NOMO-1 treated with DMSO at 0.1 percent for 48 hours (cell line): ENCODE measurements at regions not wholly inside any gene's neighbourhood (a gene's known extent, or its start where the extent isn't known, plus 50 kb on each side); places are given as distances from the start of the nearest gene placed in this dataset.

Experiments used
- DNase-seq: peaks from one replicate; lab custom pipeline; 2025; ENCODE audit not compliant: unreplicated experiment; lab: John Stamatoyannopoulos, UW

DNA sequence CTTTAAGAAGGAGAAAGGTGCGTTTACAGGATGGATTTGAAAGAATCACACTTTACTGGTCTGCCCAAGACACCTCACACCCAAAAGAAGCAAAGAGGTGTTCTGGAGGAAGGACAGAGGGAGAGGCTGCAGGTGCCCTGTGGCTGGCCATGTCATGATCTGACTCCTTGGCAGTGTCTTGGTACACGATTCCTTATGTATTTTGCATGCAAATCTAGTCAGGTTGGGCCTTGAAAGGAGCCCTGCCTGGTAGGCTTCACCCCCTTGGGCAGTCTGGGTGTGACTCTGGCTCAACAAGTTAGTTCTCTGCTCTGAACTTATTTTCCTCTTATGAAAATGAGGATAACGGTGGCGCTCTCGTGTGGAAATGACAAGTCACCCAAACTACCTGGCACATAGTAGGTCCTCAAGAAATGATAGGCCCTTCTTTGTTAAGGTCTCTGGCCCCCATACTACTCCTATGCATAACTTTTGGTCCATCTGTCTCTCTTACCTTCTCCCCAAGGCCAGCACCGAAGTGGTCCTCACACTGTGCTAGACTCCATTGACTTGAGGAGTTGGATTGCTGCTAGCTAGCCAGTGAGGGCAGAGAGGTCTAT, 212.5 kb downstream of the SEMA6A start:
- no peak for DNase-seq

DNA sequence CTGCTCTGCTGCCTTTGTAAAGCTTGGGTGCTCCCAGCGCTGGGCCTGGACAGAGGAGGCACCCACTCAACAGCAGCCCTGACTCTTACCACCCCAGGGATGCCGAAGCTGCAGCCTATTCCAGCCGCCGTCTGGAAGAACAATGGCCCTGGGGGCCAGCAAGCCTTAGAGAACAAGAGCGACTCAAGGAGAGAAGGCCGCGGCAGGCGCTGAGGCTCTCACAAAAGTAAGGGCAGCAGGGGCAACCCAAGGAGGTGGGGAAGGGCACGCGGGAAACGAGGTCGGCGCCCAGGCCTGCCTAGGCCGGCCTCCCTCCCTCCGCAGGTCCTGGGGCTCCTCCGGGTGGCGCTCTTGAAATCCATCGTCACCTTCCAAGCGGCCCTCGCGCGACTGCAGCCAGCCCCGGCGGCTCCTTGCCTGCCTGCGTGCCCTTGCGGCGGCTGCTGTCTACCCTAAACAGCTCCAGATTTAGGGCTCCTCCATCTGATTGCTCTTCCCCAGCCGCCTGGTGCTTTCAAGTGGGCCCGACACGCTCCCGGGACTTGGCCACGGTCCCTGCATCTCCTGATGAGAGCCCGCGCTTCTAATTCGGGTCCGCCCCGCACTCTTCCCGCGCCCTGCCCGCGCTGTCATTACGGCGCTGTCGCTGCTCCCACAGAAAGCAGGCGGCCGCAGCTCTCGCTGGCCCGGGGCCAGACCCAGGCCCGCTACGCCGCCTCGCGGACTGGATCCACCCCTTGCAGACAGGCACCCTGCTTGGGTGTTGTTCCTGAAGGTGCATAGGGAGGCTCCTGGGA, 213.3 kb downstream of the SEMA6A start:
- DNase-seq, result no peak

DNA sequence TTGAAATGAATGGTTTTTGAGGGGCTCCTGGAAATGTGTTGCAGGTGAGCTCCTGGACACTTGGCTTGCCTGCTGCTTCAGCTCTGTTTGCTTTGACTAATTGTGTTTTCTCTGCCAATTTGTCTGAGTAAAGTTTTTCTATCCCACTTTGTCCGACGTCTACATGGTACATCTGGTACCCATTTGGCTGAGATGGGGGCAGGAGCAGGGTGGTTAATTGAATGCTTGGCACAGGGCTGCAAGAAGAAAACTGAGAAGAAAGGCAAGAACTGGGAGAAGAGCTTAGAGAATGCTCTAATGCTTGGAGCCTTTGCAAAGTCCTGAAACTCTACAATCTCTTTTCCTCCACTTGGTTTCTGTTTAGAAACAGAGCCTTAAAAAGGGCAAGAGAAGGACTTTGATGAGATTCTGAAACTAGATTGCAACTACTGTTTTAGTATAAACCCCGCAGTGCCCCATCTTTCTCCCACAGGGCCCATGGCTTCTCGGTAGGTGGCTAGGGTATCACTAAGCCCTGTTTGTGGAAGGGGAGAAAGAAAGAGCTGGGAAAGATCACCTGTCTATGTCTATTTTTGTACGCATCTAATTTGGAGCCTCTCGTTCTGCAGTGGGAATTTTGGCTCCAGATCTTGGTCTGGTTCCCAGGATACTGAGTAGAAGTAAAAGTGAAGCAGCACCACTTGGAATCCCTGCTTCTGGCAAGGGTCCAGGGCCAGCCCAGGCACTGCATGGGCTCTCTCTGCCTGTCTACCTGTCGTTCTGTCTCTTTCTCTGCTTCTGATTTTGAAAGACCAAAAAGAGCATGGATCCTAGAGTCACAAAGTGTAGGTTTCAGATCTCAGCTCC, 214.4 kb downstream of the SEMA6A start:
- DNase-seq, result no peak

DNA sequence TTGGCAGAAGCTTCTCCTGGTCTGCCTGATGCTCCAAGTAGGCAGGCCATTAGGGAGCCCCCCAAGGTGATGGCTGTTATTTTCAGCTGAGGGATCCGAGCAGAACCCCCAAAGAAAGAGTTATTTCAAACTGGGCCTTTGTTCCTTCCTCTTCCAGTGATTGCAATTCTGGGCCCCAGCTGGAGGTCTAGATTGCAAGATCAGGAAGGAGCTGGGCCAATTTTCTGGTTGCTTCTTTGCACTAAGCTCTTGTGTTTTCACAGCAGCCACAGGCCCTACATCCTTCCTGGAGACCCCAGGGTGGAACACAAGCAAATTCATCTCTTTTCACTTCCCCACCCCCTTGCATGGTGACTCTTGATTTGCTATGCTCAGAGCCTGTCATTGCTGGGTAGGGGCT, 215.0 kb downstream of the SEMA6A start:
- DNase-seq, result peak; percentile 41

DNA sequence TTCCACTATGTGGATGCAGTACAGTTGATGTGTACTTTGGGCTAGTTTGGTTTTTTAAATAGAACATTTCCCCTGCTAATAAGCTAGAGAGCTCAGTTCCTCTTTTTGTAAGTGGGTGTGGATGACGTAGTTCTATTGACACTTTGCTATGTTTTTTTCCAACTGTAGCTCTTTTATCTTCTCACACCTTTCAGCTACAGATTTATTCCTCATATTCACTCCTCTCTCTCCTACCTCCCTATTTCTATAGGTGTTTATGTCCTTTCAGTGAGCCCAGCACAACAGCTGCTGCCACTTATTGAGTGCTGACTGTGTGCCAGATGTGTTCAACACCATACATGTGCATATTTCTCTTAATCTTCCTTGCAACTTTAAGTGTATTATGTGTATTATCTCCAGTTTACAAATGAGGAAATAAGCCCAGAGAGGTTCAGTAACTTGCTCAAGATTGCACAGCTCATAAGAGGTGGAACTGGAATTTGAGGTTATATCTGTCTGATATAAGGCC, 215.7 kb downstream of the SEMA6A start:
- peak; percentile 90 for DNase-seq

DNA sequence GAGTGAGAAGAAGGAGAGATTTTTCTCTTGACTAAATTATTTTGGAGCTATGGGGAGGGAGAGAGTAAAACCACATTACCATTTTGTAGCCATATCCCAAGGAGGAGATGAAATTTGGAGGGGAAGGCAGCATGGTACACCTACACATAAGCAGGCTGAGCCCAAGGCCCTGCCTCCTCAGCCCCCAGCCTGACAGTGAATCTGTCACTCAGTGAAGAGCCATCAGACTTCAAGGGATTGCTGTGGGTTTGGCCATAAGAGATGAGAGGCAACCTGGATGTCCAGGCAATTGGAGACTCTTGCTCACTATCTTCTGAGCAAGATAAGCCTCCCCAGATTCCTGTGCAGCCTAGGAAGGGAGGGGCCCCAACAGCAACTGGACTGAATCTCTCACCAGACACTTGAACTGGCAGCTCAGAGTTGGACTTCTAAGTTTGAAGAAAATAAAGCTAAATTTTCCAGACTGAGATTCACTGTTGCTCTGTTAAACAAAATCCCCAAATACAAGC, 216.6 kb downstream of the SEMA6A start:
- DNase-seq, result no peak

DNA sequence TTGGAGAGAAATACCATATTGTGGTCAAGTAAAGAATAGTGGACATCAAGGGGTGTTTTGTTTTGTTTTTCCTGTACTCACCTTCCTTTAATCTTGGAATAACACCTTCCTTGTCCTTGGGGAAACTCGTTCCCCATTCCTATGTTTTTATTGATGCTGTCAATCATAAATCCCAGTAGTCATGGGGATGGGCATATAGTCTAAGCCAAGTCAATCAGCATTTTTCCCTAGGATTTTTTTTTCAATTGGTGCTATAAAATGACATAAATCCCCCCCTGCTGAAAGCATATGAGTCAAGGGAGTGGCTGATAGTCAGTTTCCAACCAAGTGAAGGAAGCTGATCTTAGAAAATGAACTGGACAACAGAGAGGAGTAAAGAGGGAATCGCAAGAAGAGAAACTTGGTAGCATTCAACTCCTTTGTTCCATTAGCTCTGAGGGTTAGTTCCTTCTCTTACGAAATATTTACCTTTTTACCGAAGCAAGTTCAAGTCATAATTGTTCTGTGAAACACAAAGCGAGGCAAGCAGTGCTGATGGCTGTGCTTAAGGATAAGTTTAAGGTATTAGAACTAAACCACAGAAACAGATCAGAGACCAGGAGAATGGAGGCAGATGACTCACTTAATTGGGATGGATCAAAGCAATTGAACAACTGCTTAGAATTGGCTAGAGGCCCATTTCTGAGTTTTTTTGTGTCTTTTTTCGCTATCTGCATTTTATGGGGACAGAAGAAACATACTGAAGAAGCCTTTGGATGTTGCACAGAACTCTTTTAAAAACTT, 218.6 kb downstream of the SEMA6A start:
- no peak for DNase-seq

DNA sequence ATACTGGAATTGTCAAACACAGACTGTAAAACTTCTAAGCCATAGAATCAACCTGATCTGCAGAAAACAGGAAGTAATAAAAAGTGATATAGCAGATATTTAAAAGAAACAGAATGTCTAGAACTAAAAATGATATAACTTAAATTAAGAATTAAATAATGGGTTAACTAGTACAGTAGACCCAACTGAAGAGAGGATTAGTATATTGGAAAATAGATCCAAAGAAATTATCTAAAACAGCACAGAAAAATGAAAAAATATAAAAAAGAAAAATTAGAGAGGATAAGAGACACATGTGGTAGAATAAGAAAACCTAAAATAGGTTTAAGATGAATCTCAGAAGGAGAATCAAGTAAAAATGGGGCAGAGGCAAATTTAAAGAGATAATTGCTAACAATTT, 219.9 kb downstream of the SEMA6A start:
- DNase-seq, result peak; percentile 3

DNA sequence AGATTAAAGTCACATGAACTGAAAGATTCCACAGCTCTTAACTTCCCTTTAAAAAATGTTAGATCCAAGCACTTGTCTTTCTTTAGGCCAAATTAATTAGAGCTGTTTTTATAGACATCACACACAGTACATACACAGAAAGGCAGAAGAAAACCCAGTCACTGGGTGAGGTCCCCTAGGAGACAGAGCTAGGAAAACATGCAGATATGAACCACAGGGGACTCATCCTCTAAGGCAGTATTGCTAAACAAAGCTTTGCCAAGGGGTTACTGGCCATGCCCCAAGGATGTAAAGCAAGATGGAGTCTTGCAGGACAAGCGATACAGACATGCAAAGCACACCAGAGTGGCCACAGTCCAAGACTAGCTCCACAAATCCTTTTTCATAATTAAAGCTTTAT, 227.0 kb downstream of the SEMA6A start:
- DNase-seq, result no peak

DNA sequence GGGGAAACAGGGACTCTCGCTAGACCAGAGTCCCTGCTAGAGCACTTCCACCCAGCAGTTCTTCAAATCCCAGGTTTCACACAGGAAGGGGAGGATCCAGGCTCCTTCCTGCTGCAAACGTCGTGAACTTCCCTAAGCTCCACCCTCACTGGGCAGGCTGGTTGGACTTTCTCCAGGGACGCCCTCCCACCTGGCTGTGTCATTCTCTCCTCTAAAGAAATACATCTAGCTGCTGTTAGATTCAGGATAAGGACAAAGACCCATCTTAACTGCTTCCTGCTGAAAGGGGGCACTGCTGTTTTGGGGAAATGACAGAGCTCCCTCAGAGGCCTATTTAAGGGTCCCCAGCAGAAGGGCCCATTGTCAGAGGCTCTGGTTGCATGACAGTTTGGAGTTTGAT, 230.7 kb downstream of the SEMA6A start:
- no peak for DNase-seq
